ENCODE measurements at regions not wholly inside any gene's neighbourhood (a gene's known extent, or its start where the extent isn't known, plus 50 kb on each side); places are given as distances from the start of the nearest gene placed in this dataset.
"Not testable (repeated sequence)": the region's sequence is repeated elsewhere in the genome, so short reads cannot be mapped to it uniquely, and the experiment has no call there.

- H3K9me2 ChIP-seq (replicated peaks; ENCODE audit: insufficient read depth, low read length), result peaks cover 4% of the 10 kb centered on the region; the same call in 1 of the 2 replicates
- no peaks in the 10 kb centered on the region for H4K20me1 ChIP-seq (ENCODE audit: low read depth, low read length)
- H3K9ac ChIP-seq (ENCODE audit: low read length), result no peak overlapping the region
- no peak overlapping the region for H3K4me3 ChIP-seq (ENCODE audit: insufficient read depth, low read length, poor library complexity, severe bottlenecking)
- H3F3A ChIP-seq (ENCODE audit: insufficient read depth), result no peaks in the 10 kb centered on the region
- H3K27me3 ChIP-seq (ENCODE audit: low read length), result no peaks in the 10 kb centered on the region
- H3K27ac ChIP-seq (ENCODE audit: low read depth, low read length), result no peak overlapping the region
- H2AFZ ChIP-seq (ENCODE audit: low read depth, low read length, severe bottlenecking), result no peak overlapping the region
- no peak overlapping the region for H3K4me2 ChIP-seq (ENCODE audit: low read depth, low read length, poor library complexity, severe bottlenecking)
- no peaks in the 10 kb centered on the region for H3K36me3 ChIP-seq (ENCODE audit: low read length)
- TF ChIP-seq, protein P1, sequence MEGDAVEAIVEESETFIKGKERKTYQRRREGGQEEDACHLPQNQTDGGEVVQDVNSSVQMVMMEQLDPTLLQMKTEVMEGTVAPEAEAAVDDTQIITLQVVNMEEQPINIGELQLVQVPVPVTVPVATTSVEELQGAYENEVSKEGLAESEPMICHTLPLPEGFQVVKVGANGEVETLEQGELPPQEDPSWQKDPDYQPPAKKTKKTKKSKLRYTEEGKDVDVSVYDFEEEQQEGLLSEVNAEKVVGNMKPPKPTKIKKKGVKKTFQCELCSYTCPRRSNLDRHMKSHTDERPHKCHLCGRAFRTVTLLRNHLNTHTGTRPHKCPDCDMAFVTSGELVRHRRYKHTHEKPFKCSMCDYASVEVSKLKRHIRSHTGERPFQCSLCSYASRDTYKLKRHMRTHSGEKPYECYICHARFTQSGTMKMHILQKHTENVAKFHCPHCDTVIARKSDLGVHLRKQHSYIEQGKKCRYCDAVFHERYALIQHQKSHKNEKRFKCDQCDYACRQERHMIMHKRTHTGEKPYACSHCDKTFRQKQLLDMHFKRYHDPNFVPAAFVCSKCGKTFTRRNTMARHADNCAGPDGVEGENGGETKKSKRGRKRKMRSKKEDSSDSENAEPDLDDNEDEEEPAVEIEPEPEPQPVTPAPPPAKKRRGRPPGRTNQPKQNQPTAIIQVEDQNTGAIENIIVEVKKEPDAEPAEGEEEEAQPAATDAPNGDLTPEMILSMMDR (IDR thresholded peaks at IDR 0.05; ENCODE audit: insufficient read depth, low read length, poor library complexity, severe bottlenecking), result no peak
- no peak for TF ChIP-seq EZH2phosphoT487 (conservative IDR thresholded peaks at IDR 0.05; ENCODE audit: low read length)
- no peaks in the 10 kb centered on the region for H3K9me3 ChIP-seq (ENCODE audit: insufficient read depth, low read length)
- no peaks in the 10 kb centered on the region for H3K79me2 ChIP-seq (ENCODE audit: insufficient read depth, low read length)
Measured at GRCh38 chr3:147090461-147090860, 315.9 kb downstream of the ZIC4 start.

GRCh38 chr3:147089286-147089685 lies 317.1 kb downstream of the ZIC4 start:
- no peak overlapping the region for H2AFZ ChIP-seq (ENCODE audit: low read depth, low read length, severe bottlenecking)
- H3K4me3 ChIP-seq (ENCODE audit: insufficient read depth, low read length, poor library complexity, severe bottlenecking), result no peak overlapping the region
- H3K4me2 ChIP-seq (ENCODE audit: low read depth, low read length, poor library complexity, severe bottlenecking), result no peak overlapping the region
- no peak overlapping the region for H3K27ac ChIP-seq (ENCODE audit: low read depth, low read length)
- no peaks in the 10 kb centered on the region for H3K9me3 ChIP-seq (ENCODE audit: insufficient read depth, low read length)
- no peaks in the 10 kb centered on the region for H4K20me1 ChIP-seq (ENCODE audit: low read depth, low read length)
- no peaks in the 10 kb centered on the region for H3K27me3 ChIP-seq (ENCODE audit: low read length)
- H3K36me3 ChIP-seq (ENCODE audit: low read length), result no peaks in the 10 kb centered on the region
- H3K9ac ChIP-seq (ENCODE audit: low read length), result no peak overlapping the region
- H3F3A ChIP-seq (ENCODE audit: insufficient read depth), result no peaks in the 10 kb centered on the region
- H3K79me2 ChIP-seq (ENCODE audit: insufficient read depth, low read length), result no peaks in the 10 kb centered on the region
- peaks cover 4% of the 10 kb centered on the region; the same call in 1 of the 2 replicates for H3K9me2 ChIP-seq (replicated peaks; ENCODE audit: insufficient read depth, low read length)
- no peak for TF ChIP-seq EZH2phosphoT487 (conservative IDR thresholded peaks at IDR 0.05; ENCODE audit: low read length)
- TF ChIP-seq, protein P1 (IDR thresholded peaks at IDR 0.05; ENCODE audit: insufficient read depth, low read length, poor library complexity, severe bottlenecking), result no peak

GRCh38 chr3:147059500-147059899 lies 346.8 kb downstream of the ZIC4 start:
- not testable (repeated sequence) for H3K9me2 ChIP-seq (replicated peaks; ENCODE audit: insufficient read depth, low read length); H3K4me2 ChIP-seq (ENCODE audit: low read depth, low read length, poor library complexity, severe bottlenecking); H3K9me3 ChIP-seq (ENCODE audit: insufficient read depth, low read length); H2AFZ ChIP-seq (ENCODE audit: low read depth, low read length, severe bottlenecking); H3K27me3 ChIP-seq (ENCODE audit: low read length); H3K36me3 ChIP-seq (ENCODE audit: low read length); H3K79me2 ChIP-seq (ENCODE audit: insufficient read depth, low read length); H3F3A ChIP-seq (ENCODE audit: insufficient read depth); H3K27ac ChIP-seq (ENCODE audit: low read depth, low read length); H3K9ac ChIP-seq (ENCODE audit: low read length); H3K4me3 ChIP-seq (ENCODE audit: insufficient read depth, low read length, poor library complexity, severe bottlenecking); H4K20me1 ChIP-seq (ENCODE audit: low read depth, low read length)

GRCh38 chr3:147049821-147050220 lies 356.5 kb downstream of the ZIC4 start:
- H3K9ac ChIP-seq (ENCODE audit: low read length), result no peak overlapping the region
- no peaks in the 10 kb centered on the region for H3K36me3 ChIP-seq (ENCODE audit: low read length)
- no peaks in the 10 kb centered on the region for H3K27me3 ChIP-seq (ENCODE audit: low read length)
- H3K9me2 ChIP-seq (replicated peaks; ENCODE audit: insufficient read depth, low read length), result no peaks in the 10 kb centered on the region
- TF ChIP-seq, protein P1 (IDR thresholded peaks at IDR 0.05; ENCODE audit: insufficient read depth, low read length, poor library complexity, severe bottlenecking), result no peak
- no peak for TF ChIP-seq EZH2phosphoT487 (conservative IDR thresholded peaks at IDR 0.05; ENCODE audit: low read length)
- no peaks in the 10 kb centered on the region for H3K79me2 ChIP-seq (ENCODE audit: insufficient read depth, low read length)
- no peak overlapping the region for H3K27ac ChIP-seq (ENCODE audit: low read depth, low read length)
- no peak overlapping the region for H3K4me3 ChIP-seq (ENCODE audit: insufficient read depth, low read length, poor library complexity, severe bottlenecking)
- no peaks in the 10 kb centered on the region for H4K20me1 ChIP-seq (ENCODE audit: low read depth, low read length)
- no peaks in the 10 kb centered on the region for H3F3A ChIP-seq (ENCODE audit: insufficient read depth)
- no peak overlapping the region for H3K4me2 ChIP-seq (ENCODE audit: low read depth, low read length, poor library complexity, severe bottlenecking)
- H3K9me3 ChIP-seq (ENCODE audit: insufficient read depth, low read length), result no peaks in the 10 kb centered on the region
- no peak overlapping the region for H2AFZ ChIP-seq (ENCODE audit: low read depth, low read length, severe bottlenecking)
